BJ (cell line): ENCODE measurements at regions not wholly inside any gene's neighbourhood (a gene's known extent, or its start where the extent isn't known, plus 50 kb on each side); places are given as distances from the start of the nearest gene placed in this dataset.

ENCODE experiments used
- CTCF ChIA-PET: fragments of 350-600 bp; formaldehyde crosslinking; extraction: SDS; loops from one replicate; lab custom pipeline; 2021; ENCODE audit warnings: antibody characterized with exemption, inconsistent platforms; lab: Yijun Ruan, JAX
- POLR2A ChIA-PET: fragments of 300-600 bp; sonication (Branson Sonifier 250); formaldehyde crosslinking; extraction: SDS; loops from one replicate; lab custom pipeline; 2021; ENCODE audit warnings: antibody characterized with exemption; lab: Charles Lee
- DNase-seq: peaks from one replicate; pipeline ENCODE4 v3.0.0-alpha.2; 2011; ENCODE audit warnings: low read depth
- H3K27me3 ChIP-seq: 2 replicates; pipeline ENCODE4 v1.6.0; 2011; ENCODE audit warnings: low read length; ENCODE audit not compliant: control insufficient read depth, insufficient read depth
- H3K36me3 ChIP-seq: 2 replicates; pipeline ENCODE4 v1.5.1; 2011; ENCODE audit warnings: low read length; ENCODE audit not compliant: control insufficient read depth, insufficient read depth
- H3K4me3 ChIP-seq: 2 replicates; pipeline ENCODE4 v1.5.1; 2011; ENCODE audit warnings: low read depth, mild to moderate bottlenecking, control low read depth, low read length
- CTCF ChIP-seq: IDR thresholded peaks from 2 replicates; pipeline ENCODE4 v1.5.1; 2011; ENCODE audit warnings: low read depth, mild to moderate bottlenecking, control low read depth, inconsistent platforms, low read length, moderate library complexity; ENCODE audit not compliant: insufficient read depth

- DNase-seq, result no peak
- Histone ChIP-seq H3K36me3 (no peaks in the 10 kb centered on the region), H3K27me3 (no peaks in the 10 kb centered on the region), H3K4me3 (no peak overlapping the region)
- no peak for TF ChIP-seq CTCF
- ChIA-PET CTCF (no interaction called here), POLR2A (no interaction called here)
Measured at GRCh38 chr10:9712393-9712792, 1305.3 kb upstream of the CELF2 start.

GRCh38 chr10:9719246-9719645 lies 1298.4 kb upstream of the CELF2 start:
- ChIA-PET POLR2A (no interaction called here), CTCF (no interaction called here)
- no peak for TF ChIP-seq CTCF
- Histone ChIP-seq H3K27me3 (no peaks in the 10 kb centered on the region), H3K4me3 (no peak overlapping the region), H3K36me3 (no peaks in the 10 kb centered on the region)
- DNase-seq, result no peak

- ChIA-PET POLR2A (no interaction called here), CTCF (no interaction called here)
- no peaks in the 10 kb centered on the region for H3K36me3 ChIP-seq
- H3K4me3 ChIP-seq, result no peak overlapping the region
- H3K27me3 ChIP-seq, result no peaks in the 10 kb centered on the region
- no peak for DNase-seq
- no peak for TF ChIP-seq CTCF
Measured at GRCh38 chr10:9733766-9734165, 1283.9 kb upstream of the CELF2 start.

GRCh38 chr10:9734218-9734617 lies 1283.5 kb upstream of the CELF2 start:
- DNase-seq, result no peak
- POLR2A ChIA-PET, result no interaction called here
- H3K36me3 ChIP-seq, result no peaks in the 10 kb centered on the region
- CTCF ChIA-PET, result no interaction called here
- H3K4me3 ChIP-seq, result no peak overlapping the region
- no peaks in the 10 kb centered on the region for H3K27me3 ChIP-seq
- TF ChIP-seq CTCF, result no peak

GRCh38 chr10:9735731-9736130 lies 1281.9 kb upstream of the CELF2 start:
- H3K4me3 ChIP-seq, result no peak overlapping the region
- DNase-seq, result no peak
- ChIA-PET POLR2A (no interaction called here), CTCF (no interaction called here)
- no peak for TF ChIP-seq CTCF
- no peaks in the 10 kb centered on the region for H3K36me3 ChIP-seq
- H3K27me3 ChIP-seq, result no peaks in the 10 kb centered on the region
